ENCODE measurements at regions not wholly inside any gene's neighbourhood (a gene's known extent, or its start where the extent isn't known, plus 50 kb on each side); places are given as distances from the start of the nearest gene placed in this dataset.

DNA sequence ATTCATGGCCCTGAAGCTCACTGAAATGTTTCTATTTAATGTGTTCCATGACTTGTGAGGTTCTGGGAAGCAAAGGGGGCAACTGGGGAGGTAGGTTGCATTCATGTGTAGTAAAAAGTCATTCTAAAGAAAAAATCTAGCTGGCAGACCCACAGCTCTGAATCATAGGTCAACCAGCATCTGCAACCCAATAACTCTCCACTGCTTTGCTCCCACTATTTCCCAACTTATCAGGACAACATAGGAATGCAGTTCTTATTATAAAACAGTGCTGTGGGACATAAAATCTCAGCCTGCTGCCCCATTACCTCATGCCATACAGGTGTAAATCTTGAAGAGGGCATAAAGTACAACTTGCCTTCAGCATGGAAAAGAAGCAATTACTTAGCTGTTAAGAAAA, 576.1 kb upstream of the PTBP2 start:
- no peak for TF ChIP-seq POLR2A (IDR thresholded peaks at IDR 0.05)
- TF ChIP-seq, protein P1, sequence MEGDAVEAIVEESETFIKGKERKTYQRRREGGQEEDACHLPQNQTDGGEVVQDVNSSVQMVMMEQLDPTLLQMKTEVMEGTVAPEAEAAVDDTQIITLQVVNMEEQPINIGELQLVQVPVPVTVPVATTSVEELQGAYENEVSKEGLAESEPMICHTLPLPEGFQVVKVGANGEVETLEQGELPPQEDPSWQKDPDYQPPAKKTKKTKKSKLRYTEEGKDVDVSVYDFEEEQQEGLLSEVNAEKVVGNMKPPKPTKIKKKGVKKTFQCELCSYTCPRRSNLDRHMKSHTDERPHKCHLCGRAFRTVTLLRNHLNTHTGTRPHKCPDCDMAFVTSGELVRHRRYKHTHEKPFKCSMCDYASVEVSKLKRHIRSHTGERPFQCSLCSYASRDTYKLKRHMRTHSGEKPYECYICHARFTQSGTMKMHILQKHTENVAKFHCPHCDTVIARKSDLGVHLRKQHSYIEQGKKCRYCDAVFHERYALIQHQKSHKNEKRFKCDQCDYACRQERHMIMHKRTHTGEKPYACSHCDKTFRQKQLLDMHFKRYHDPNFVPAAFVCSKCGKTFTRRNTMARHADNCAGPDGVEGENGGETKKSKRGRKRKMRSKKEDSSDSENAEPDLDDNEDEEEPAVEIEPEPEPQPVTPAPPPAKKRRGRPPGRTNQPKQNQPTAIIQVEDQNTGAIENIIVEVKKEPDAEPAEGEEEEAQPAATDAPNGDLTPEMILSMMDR (IDR thresholded peaks at IDR 0.05): no peak
- TF ChIP-seq POLR2AphosphoS5 (IDR thresholded peaks at IDR 0.05): no peak
